Osteocyte (in vitro differentiated cells): ENCODE measurements at regions not wholly inside any gene's neighbourhood (a gene's known extent, or its start where the extent isn't known, plus 50 kb on each side); places are given as distances from the start of the nearest gene placed in this dataset.

Experiments used
- DNase-seq: peaks from one replicate; pipeline ENCODE4 v3.0.0; 2021; ENCODE audit warnings: mixed read lengths; ENCODE audit not compliant: unreplicated experiment; ENCODE audit errors: extremely low spot score
- H3K27ac Mint-ChIP-seq: one replicate; pipeline ENCODE4 v1.8.0; 2021; ENCODE audit warnings: mild to moderate bottlenecking, mixed read lengths; ENCODE audit not compliant: unreplicated experiment
- H3K27me3 Mint-ChIP-seq: one replicate; pipeline ENCODE4 v1.8.0; 2021; ENCODE audit warnings: mixed read lengths; ENCODE audit not compliant: unreplicated experiment
- H3K36me3 Mint-ChIP-seq: one replicate; pipeline ENCODE4 v1.8.0; 2021; ENCODE audit warnings: mixed read lengths; ENCODE audit not compliant: unreplicated experiment
- H3K4me1 Mint-ChIP-seq: one replicate; pipeline ENCODE4 v1.8.0; 2021; ENCODE audit warnings: mixed read lengths; ENCODE audit not compliant: unreplicated experiment
- H3K4me3 Mint-ChIP-seq: one replicate; pipeline ENCODE4 v1.8.0; 2021; ENCODE audit warnings: mild to moderate bottlenecking, moderate library complexity, mixed read lengths; ENCODE audit not compliant: unreplicated experiment
- H3K9me3 Mint-ChIP-seq: one replicate; pipeline ENCODE4 v1.8.0; 2021; ENCODE audit warnings: mixed read lengths; ENCODE audit not compliant: unreplicated experiment
- CTCF ChIP-seq: fragments of 200-600 bp; sonication (generic); IDR thresholded peaks from 2 replicates; pipeline ENCODE4 v1.5.0; 2021; ENCODE audit warnings: antibody characterized with exemption, mild to moderate bottlenecking, moderate library complexity

GRCh38 chr5:168228668-168229067 lies 62.8 kb upstream of the WWC1 start:
- H3K4me3 Mint-ChIP-seq, result no peak overlapping the region
- no peak for TF ChIP-seq CTCF
- H3K27ac Mint-ChIP-seq, result no peak overlapping the region
- no peaks in the 10 kb centered on the region for H3K36me3 Mint-ChIP-seq
- H3K4me1 Mint-ChIP-seq, result peaks cover 3% of the 10 kb centered on the region
- DNase-seq, result no peak
- H3K27me3 Mint-ChIP-seq, result peaks cover 3% of the 10 kb centered on the region
- no peaks in the 10 kb centered on the region for H3K9me3 Mint-ChIP-seq

- Mint-ChIP-seq H3K4me1 (peaks cover 6% of the 10 kb centered on the region), H3K27me3 (no peaks in the 10 kb centered on the region), H3K36me3 (no peaks in the 10 kb centered on the region), H3K4me3 (no peak overlapping the region), H3K9me3 (no peaks in the 10 kb centered on the region), H3K27ac (no peak overlapping the region)
- DNase-seq, result no peak
- TF ChIP-seq CTCF, result no peak
Observed at GRCh38 chr5:168234133-168234532, 57.3 kb upstream of the WWC1 start.

- Mint-ChIP-seq H3K4me3 (no peak overlapping the region), H3K27ac (no peak overlapping the region), H3K36me3 (no peaks in the 10 kb centered on the region), H3K9me3 (no peaks in the 10 kb centered on the region), H3K4me1 (peaks cover 10% of the 10 kb centered on the region), H3K27me3 (no peaks in the 10 kb centered on the region)
- TF ChIP-seq CTCF, result no peak
- no peak for DNase-seq
Observed at GRCh38 chr5:168238463-168238862, 53.0 kb upstream of the WWC1 start.

- no peak for DNase-seq
- H3K27ac Mint-ChIP-seq, result no peak overlapping the region
Observed at GRCh38 chr5:168239325-168239724, 52.1 kb upstream of the WWC1 start.

More at GRCh38 chr5:168239325-168239724, 52.1 kb upstream of the WWC1 start:
- H3K9me3 Mint-ChIP-seq, result no peaks in the 10 kb centered on the region
- no peak overlapping the region for H3K4me3 Mint-ChIP-seq
- no peaks in the 10 kb centered on the region for H3K27me3 Mint-ChIP-seq
- H3K4me1 Mint-ChIP-seq, result peaks cover 10% of the 10 kb centered on the region
- no peak for TF ChIP-seq CTCF
- H3K36me3 Mint-ChIP-seq, result no peaks in the 10 kb centered on the region
